ENCODE measurements at regions not wholly inside any gene's neighbourhood (a gene's known extent, or its start where the extent isn't known, plus 50 kb on each side); places are given as distances from the start of the nearest gene placed in this dataset.

GRCh38 chr2:12045864-12046291 is 299.4 kb downstream of the LPIN1 start:
- TF ChIP-seq YY1 (IDR thresholded peaks at IDR 0.05; ENCODE audit: insufficient read depth, insufficient read length) = no peak
- no peak for TF ChIP-seq ZNF274 (IDR thresholded peaks at IDR 0.05; ENCODE audit: low read depth, low read length)
